Loucy (cell line): ENCODE measurements at regions not wholly inside any gene's neighbourhood (a gene's known extent, or its start where the extent isn't known, plus 50 kb on each side); places are given as distances from the start of the nearest gene placed in this dataset.

ENCODE experiments used
- CTCF ChIP-seq: fragments of 200-600 bp; sonication (generic); conservative IDR thresholded peaks from 2 replicates; pipeline ENCODE4 v1.5.1; 2014; ENCODE audit warnings: mild to moderate bottlenecking, antibody characterized with exemption, low read length
- EZH2phosphoT487 ChIP-seq: fragments of 200-600 bp; IDR thresholded peaks from 2 replicates; pipeline ENCODE4 v1.6.1; 2018; ENCODE audit warnings: antibody characterized with exemption, mild to moderate bottlenecking, moderate library complexity, borderline replicate concordance

GRCh38 chr5:28305891-28306290 is 1267.5 kb upstream of the CDH9 start:
- no peak for TF ChIP-seq CTCF
- no peak for TF ChIP-seq EZH2phosphoT487
